HG02610 (cell line): ENCODE measurements at regions not wholly inside any gene's neighbourhood (a gene's known extent, or its start where the extent isn't known, plus 50 kb on each side); places are given as distances from the start of the nearest gene placed in this dataset.
A peak's percentile ranks its signal among the peaks of the same experiment; 100 is the strongest.

Source experiments
- ATAC-seq: cut with Tn5 transposase; IDR thresholded peaks from one replicate; pipeline ENCODE4 v1.9.1; 2021; ENCODE audit warnings: mild to moderate bottlenecking, moderate library complexity; ENCODE audit not compliant: unreplicated experiment

DNA sequence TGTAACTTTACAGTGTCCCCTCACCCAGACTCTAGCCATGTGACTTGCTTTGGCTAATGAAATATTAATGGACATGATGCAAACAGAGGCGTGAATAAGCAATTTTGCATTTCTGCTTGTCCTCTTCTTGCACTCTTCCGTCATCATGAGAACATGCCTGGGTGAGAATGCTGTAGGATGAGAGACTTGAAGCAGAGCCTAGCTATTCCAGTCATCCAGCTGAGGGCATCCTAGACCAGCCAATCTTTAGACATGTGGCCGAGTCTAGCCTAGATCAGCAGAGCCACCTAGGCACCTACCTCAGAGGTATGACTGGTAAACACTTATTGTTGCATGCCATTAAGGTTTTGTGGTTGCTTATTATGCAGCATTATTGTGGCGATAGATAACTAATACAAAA lies 450.5 kb upstream of the AZI2 start:
- ATAC-seq = no peak

- no peak for ATAC-seq
Observed at GRCh38 chr3:28800203-28800602, 451.6 kb upstream of the AZI2 start.

GRCh38 chr3:28808068-28808467 lies 459.4 kb upstream of the AZI2 start:
- ATAC-seq = no peak

GRCh38 chr3:28816017-28816416 lies 464.9 kb upstream of the RBMS3 start:
- no peak for ATAC-seq

DNA sequence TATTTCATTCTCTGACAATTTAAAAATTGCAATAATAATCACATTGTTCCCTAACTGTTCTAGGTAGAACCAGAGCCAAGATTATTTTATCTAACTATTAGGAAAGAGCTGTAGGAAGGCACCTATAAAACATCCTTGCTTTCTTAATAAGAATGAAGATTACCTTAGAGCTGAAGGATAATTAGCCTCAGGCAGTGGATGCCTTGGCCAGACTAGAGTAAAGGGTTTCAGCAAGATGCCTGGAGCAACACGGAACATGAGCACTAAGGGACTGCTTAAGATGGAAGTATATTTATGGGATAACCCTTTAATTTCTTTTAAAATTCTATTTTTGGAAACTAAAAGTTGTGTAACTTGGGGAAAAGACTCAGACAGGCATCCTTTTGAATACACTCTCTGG lies 456.6 kb upstream of the RBMS3 start:
- no peak for ATAC-seq

GRCh38 chr3:28826840-28827239 lies 454.0 kb upstream of the RBMS3 start:
- no peak for ATAC-seq

DNA sequence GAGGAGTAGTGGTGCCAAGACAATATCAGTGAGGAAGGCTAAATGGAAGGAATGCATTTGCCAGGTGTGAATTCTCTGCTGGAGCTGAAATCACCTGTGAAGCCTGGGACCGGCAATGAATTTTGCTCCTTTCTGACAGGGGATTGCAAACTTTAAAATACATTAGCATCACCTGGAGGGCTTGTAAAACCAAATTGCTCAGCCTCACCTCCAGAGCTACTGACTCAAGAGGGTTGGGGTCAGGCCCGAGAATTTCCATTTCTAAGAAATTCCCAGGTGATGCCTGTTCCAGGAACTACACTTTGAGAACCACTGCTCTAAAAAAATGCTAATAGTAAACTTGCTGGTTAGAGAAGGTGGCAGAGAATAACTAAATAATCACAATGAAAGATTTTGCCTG lies 445.6 kb upstream of the RBMS3 start:
- no peak for ATAC-seq

GRCh38 chr3:28835751-28836150 lies 445.1 kb upstream of the RBMS3 start:
- ATAC-seq = no peak

- no peak for ATAC-seq
Observed at GRCh38 chr3:28836199-28836598, 444.7 kb upstream of the RBMS3 start.

DNA sequence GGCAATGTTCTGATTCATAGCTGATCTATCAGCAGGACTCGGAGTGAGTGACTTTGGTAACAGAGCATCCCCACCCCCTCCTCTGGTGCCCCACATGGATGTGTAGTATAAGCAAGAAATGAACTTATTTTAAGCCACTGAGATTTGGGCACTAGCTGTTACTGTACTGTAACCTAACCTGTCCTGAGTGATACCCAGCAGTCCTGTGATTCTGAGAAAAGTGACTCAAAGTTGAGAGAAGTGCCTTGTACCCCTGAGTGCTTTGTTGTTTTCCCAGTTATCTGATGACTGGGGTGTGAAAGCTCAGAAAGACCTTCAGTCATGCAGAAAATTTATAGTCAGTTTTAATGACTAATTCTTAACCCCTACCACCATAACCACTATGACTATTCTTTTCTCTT lies 439.9 kb upstream of the RBMS3 start:
- peak; percentile 98 for ATAC-seq

DNA sequence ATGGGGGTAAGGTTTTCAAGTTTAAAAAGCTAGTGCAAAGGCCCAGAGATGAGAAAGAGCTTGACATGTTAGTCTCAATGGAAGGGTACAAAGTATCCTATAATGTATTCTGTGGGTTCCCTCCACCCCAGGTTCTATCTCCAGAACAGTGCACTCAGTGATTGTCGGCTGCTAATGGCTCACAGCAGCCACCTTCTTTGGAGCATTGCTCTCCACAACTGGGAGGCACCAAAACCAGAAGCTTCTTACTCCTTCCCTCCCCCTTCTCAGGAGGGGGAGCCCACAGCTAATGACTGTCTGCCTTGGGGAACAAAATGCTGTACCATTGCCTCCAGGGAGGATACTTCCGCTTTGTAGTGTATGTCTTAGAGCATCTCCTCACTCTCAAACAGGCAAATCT lies 439.4 kb upstream of the RBMS3 start:
- ATAC-seq = peak; percentile 15

GRCh38 chr3:28844298-28845005 lies 436.4 kb upstream of the RBMS3 start:
- ATAC-seq = no peak

DNA sequence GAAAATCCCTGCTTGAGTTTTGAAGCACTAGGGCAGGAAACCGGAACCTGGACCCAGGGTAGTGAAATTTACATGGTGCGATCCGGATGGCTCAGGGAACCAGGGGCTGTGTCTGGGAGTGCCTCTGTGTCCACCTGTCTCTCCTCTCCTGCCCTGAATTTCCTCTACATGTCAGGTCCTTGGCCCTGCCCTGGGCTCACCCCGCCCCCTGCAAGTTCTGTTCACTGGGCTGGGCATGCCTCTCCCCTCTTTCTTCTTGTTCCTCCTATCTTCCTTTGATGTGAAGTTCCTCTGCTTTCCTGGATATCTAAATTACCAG lies 435.9 kb upstream of the RBMS3 start:
- no peak for ATAC-seq

- ATAC-seq = no peak
Observed at GRCh38 chr3:28846971-28847478, 433.8 kb upstream of the RBMS3 start.

GRCh38 chr3:28847736-28848135 lies 433.1 kb upstream of the RBMS3 start:
- no peak for ATAC-seq

- no peak for ATAC-seq
Observed at GRCh38 chr3:28850186-28850585, 430.7 kb upstream of the RBMS3 start.

DNA sequence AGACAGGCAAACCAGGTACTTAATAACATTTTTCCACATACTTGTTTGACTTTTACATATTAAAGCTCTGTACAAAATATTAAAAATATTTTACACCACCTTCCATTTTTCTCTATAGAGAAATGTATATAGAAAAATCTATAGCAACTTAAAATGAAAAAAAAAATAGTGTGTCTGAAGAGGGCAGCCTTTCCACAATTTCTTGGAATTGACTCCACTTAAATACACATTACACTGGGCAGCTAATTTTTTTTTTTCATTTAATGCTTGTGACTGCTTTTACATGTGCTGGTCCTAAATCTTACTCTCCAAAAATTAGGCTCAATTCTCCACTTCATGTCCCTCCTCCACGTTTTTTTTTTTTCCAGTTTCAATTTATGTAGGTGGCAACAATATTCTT lies 427.0 kb upstream of the RBMS3 start:
- no peak for ATAC-seq

DNA sequence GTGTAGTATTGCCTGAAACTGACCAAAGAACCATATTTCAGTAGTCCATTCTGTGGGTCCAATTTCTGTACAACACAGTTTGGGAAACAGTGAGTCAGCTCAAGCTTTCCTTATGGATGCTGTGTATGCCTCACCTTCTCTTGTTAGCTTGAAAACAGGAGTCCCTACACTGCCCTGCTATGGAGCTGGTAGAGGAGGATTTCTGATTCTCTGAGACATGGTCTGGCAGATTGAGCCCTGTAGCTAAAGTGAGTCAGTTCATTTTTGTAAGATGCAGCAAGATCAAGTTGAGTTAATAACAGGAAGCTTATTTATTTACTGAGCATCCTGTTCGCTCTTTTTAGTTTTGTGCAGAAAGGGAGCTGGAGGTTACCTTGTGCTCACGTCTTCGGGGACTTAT lies 424.1 kb upstream of the RBMS3 start:
- ATAC-seq = no peak

DNA sequence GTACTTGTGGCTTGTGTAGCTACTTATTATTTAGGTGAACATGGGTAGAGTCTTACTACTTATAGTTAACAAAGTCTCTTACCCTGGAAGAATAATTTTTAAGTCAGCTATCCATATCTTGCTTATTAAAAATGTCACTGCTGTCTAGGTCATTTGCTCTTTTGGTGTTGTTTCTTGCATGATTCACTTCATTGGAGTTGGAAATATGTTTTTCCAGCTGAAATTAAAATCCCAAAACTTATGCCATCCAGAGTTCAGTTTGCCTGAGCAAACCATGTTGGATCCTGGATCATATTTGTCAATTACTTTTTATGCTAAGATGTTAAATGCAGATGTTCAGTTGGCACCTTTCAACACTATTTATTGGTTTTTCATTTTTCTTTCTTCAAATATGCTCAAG lies 421.0 kb upstream of the RBMS3 start:
- ATAC-seq = no peak

- no peak for ATAC-seq
Observed at GRCh38 chr3:28860307-28860706, 420.6 kb upstream of the RBMS3 start.

- no peak for ATAC-seq
Observed at GRCh38 chr3:28863186-28863585, 417.7 kb upstream of the RBMS3 start.

DNA sequence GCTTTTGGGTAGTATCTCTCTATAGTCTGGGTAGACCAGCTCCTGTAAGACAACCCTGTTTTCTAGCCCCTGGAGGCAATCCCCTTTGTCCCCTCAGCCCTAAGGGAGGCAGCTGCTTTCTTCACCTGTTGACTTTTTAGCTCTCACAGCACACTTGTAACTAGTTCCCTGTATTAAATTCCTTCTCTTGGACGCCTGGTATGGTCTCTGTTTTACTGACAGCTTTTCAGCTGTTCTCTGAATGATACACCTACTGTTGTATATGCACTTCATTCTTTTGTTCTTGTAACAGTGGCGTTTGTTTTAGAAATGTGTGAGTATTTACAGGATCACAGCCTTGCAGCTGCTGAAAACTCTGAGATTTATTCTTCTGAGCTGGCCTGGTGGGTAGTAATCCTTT lies 413.0 kb upstream of the RBMS3 start:
- ATAC-seq = no peak

GRCh38 chr3:28868897-28869296 lies 412.0 kb upstream of the RBMS3 start:
- no peak for ATAC-seq
